Activated naive CD8-positive, alpha-beta T cell treated with anti-CD3 and anti-CD28 coated beads, Interleukin-2, amount 10 ng/mL, durations not matched to agents 7 days and 5 days (primary cell): ENCODE measurements at regions not wholly inside any gene's neighbourhood (a gene's known extent, or its start where the extent isn't known, plus 50 kb on each side); places are given as distances from the start of the nearest gene placed in this dataset.

Experiments
- ATAC-seq: fragments of 150-1000 bp; cut with Tn5 transposase; one replicate; pipeline ENCODE4 v1.10.0; 2021; ENCODE audit warnings: low read depth, moderate library complexity
- POLR2A ChIA-PET: fragments of 350-600 bp; sonication (Branson Sonifier 250); formaldehyde crosslinking; loops from one replicate; lab custom pipeline; 2021; ENCODE audit warnings: antibody characterized with exemption; lab: Charles Lee
- DNase-seq: peaks from one replicate; pipeline ENCODE4 v3.0.0; 2021
- H3K27ac Mint-ChIP-seq: one replicate; pipeline ENCODE4 v1.8.0; 2022; ENCODE audit warnings: mild to moderate bottlenecking, mixed read lengths
- H3K27me3 Mint-ChIP-seq: one replicate; pipeline ENCODE4 v1.8.0; 2022; ENCODE audit warnings: mild to moderate bottlenecking, moderate library complexity, mixed read lengths
- H3K36me3 Mint-ChIP-seq: one replicate; pipeline ENCODE4 v1.8.0; 2021; ENCODE audit warnings: mild to moderate bottlenecking, mixed read lengths
- H3K4me1 Mint-ChIP-seq: one replicate; pipeline ENCODE4 v1.8.0; 2021; ENCODE audit warnings: mixed read lengths
- H3K4me3 Mint-ChIP-seq: one replicate; pipeline ENCODE4 v1.8.0; 2022; ENCODE audit warnings: mild to moderate bottlenecking, moderate library complexity, mixed read lengths
- H3K9me3 Mint-ChIP-seq: one replicate; pipeline ENCODE4 v1.8.0; 2021; ENCODE audit warnings: mixed read lengths

- H3K4me1 Mint-ChIP-seq = peaks cover 3% of the 10 kb centered on the region
- ATAC-seq (no peak), DNase-seq (no peak)
- peaks cover 6% of the 10 kb centered on the region for H3K9me3 Mint-ChIP-seq
- no peak overlapping the region for H3K27ac Mint-ChIP-seq
- H3K36me3 Mint-ChIP-seq = peaks cover 1% of the 10 kb centered on the region
- POLR2A ChIA-PET = no interaction called here
- H3K27me3 Mint-ChIP-seq = peaks cover 31% of the 10 kb centered on the region
- no peak overlapping the region for H3K4me3 Mint-ChIP-seq
Observed at GRCh38 chr12:75848431-75848925, 183.1 kb downstream of the PHLDA1 start.

GRCh38 chr12:75846102-75846501 is 185.5 kb downstream of the PHLDA1 start:
- Mint-ChIP-seq H3K4me1 (peaks cover 3% of the 10 kb centered on the region), H3K36me3 (peaks cover 1% of the 10 kb centered on the region), H3K27me3 (peaks cover 17% of the 10 kb centered on the region), H3K4me3 (no peak overlapping the region), H3K9me3 (peaks cover 6% of the 10 kb centered on the region), H3K27ac (no peak overlapping the region)
- ATAC-seq (no peak), DNase-seq (no peak)
- POLR2A ChIA-PET = no interaction called here

GRCh38 chr12:75844985-75845384 is 186.6 kb downstream of the PHLDA1 start:
- Mint-ChIP-seq H3K36me3 (peaks cover 1% of the 10 kb centered on the region), H3K27ac (no peak overlapping the region), H3K9me3 (peaks cover 10% of the 10 kb centered on the region), H3K4me1 (peaks cover 2% of the 10 kb centered on the region), H3K4me3 (no peak overlapping the region), H3K27me3 (peaks cover 13% of the 10 kb centered on the region)
- ATAC-seq (no peak), DNase-seq (no peak)
- POLR2A ChIA-PET = no interaction called here

- H3K27ac Mint-ChIP-seq = no peak overlapping the region
- POLR2A ChIA-PET = no interaction called here
- DNase-seq (no peak), ATAC-seq (no peak)
- peaks cover 1% of the 10 kb centered on the region for H3K36me3 Mint-ChIP-seq
- peaks cover 15% of the 10 kb centered on the region for H3K27me3 Mint-ChIP-seq
- no peak overlapping the region for H3K4me3 Mint-ChIP-seq
- H3K9me3 Mint-ChIP-seq = peaks cover 8% of the 10 kb centered on the region
- no peaks in the 10 kb centered on the region for H3K4me1 Mint-ChIP-seq
Observed at GRCh38 chr12:75844049-75844770, 187.4 kb downstream of the PHLDA1 start.

GRCh38 chr12:75842090-75842489 is 189.5 kb downstream of the PHLDA1 start:
- POLR2A ChIA-PET = no interaction called here
- peaks cover 17% of the 10 kb centered on the region for H3K27me3 Mint-ChIP-seq
- H3K4me3 Mint-ChIP-seq = no peak overlapping the region
- peaks cover 8% of the 10 kb centered on the region for H3K9me3 Mint-ChIP-seq
- DNase-seq (no peak), ATAC-seq (no peak)
- H3K4me1 Mint-ChIP-seq = no peaks in the 10 kb centered on the region
- H3K36me3 Mint-ChIP-seq = peaks cover 1% of the 10 kb centered on the region
- H3K27ac Mint-ChIP-seq = no peak overlapping the region

- Mint-ChIP-seq H3K4me1 (no peaks in the 10 kb centered on the region), H3K4me3 (no peak overlapping the region), H3K9me3 (peaks cover 4% of the 10 kb centered on the region), H3K27ac (no peak overlapping the region), H3K27me3 (peaks cover 17% of the 10 kb centered on the region), H3K36me3 (no peaks in the 10 kb centered on the region)
- ATAC-seq = no peak
- no peak for DNase-seq
- POLR2A ChIA-PET = no interaction called here
Observed at GRCh38 chr12:75840994-75841355, 190.6 kb downstream of the PHLDA1 start.

GRCh38 chr12:75838309-75838708 is 193.3 kb downstream of the PHLDA1 start:
- Mint-ChIP-seq H3K36me3 (no peaks in the 10 kb centered on the region), H3K4me3 (no peak overlapping the region), H3K27ac (no peak overlapping the region), H3K9me3 (peaks cover 6% of the 10 kb centered on the region), H3K4me1 (no peaks in the 10 kb centered on the region), H3K27me3 (peaks cover 11% of the 10 kb centered on the region)
- no peak for ATAC-seq
- no peak for DNase-seq
- POLR2A ChIA-PET = no interaction called here

GRCh38 chr12:75837700-75838099 is 193.9 kb downstream of the PHLDA1 start:
- no peak overlapping the region for H3K27ac Mint-ChIP-seq
- H3K4me3 Mint-ChIP-seq = no peak overlapping the region
- H3K4me1 Mint-ChIP-seq = no peaks in the 10 kb centered on the region
- DNase-seq (no peak), ATAC-seq (no peak)
- POLR2A ChIA-PET = no interaction called here
- peaks cover 15% of the 10 kb centered on the region for H3K27me3 Mint-ChIP-seq
- peaks cover 6% of the 10 kb centered on the region for H3K9me3 Mint-ChIP-seq
- no peaks in the 10 kb centered on the region for H3K36me3 Mint-ChIP-seq

- H3K36me3 Mint-ChIP-seq = no peaks in the 10 kb centered on the region
- peaks cover 13% of the 10 kb centered on the region for H3K27me3 Mint-ChIP-seq
- H3K4me1 Mint-ChIP-seq = no peaks in the 10 kb centered on the region
- H3K4me3 Mint-ChIP-seq = no peak overlapping the region
- DNase-seq (no peak), ATAC-seq (no peak)
- H3K27ac Mint-ChIP-seq = no peak overlapping the region
- peaks cover 6% of the 10 kb centered on the region for H3K9me3 Mint-ChIP-seq
- POLR2A ChIA-PET = no interaction called here
Observed at GRCh38 chr12:75836533-75836932, 195.0 kb downstream of the PHLDA1 start.

GRCh38 chr12:75834591-75834990 is 197.0 kb downstream of the PHLDA1 start:
- DNase-seq = no peak

GRCh38 chr12:75833268-75833667 is 198.3 kb downstream of the PHLDA1 start:
- no peak for ATAC-seq
- POLR2A ChIA-PET = no interaction called here
- Mint-ChIP-seq H3K9me3 (peaks cover 2% of the 10 kb centered on the region), H3K36me3 (no peaks in the 10 kb centered on the region), H3K27me3 (peaks cover 8% of the 10 kb centered on the region), H3K4me3 (no peak overlapping the region), H3K27ac (no peak overlapping the region), H3K4me1 (no peaks in the 10 kb centered on the region)
- no peak for DNase-seq

More at GRCh38 chr12:75834591-75834990, 197.0 kb downstream of the PHLDA1 start:
- POLR2A ChIA-PET = interaction anchor here (0.7 kb wide), 1 partner anchor 45 kb away, joined by 8 read pairs; no protein-coding TSS in a partner anchor
- Mint-ChIP-seq H3K36me3 (no peaks in the 10 kb centered on the region), H3K4me1 (no peaks in the 10 kb centered on the region), H3K27ac (no peak overlapping the region), H3K27me3 (peaks cover 8% of the 10 kb centered on the region), H3K4me3 (no peak overlapping the region), H3K9me3 (peaks cover 2% of the 10 kb centered on the region)
- no peak for ATAC-seq

- Mint-ChIP-seq H3K9me3 (peaks cover 4% of the 10 kb centered on the region), H3K36me3 (no peaks in the 10 kb centered on the region), H3K27ac (no peak overlapping the region), H3K4me3 (no peak overlapping the region), H3K4me1 (no peaks in the 10 kb centered on the region), H3K27me3 (peaks cover 8% of the 10 kb centered on the region)
- ATAC-seq (no peak), DNase-seq (no peak)
- POLR2A ChIA-PET = no interaction called here
Observed at GRCh38 chr12:75831402-75831801, 200.2 kb downstream of the PHLDA1 start.

- Mint-ChIP-seq H3K4me3 (no peak overlapping the region), H3K9me3 (peaks cover 2% of the 10 kb centered on the region), H3K27me3 (peaks cover 16% of the 10 kb centered on the region), H3K27ac (no peak overlapping the region), H3K36me3 (no peaks in the 10 kb centered on the region), H3K4me1 (no peaks in the 10 kb centered on the region)
- no peak for DNase-seq
- POLR2A ChIA-PET = no interaction called here
- ATAC-seq = no peak
Observed at GRCh38 chr12:75827061-75827460, 204.5 kb downstream of the PHLDA1 start.

- Mint-ChIP-seq H3K27ac (no peak overlapping the region), H3K9me3 (peaks cover 2% of the 10 kb centered on the region), H3K27me3 (peaks cover 16% of the 10 kb centered on the region), H3K4me1 (no peaks in the 10 kb centered on the region), H3K4me3 (no peak overlapping the region), H3K36me3 (no peaks in the 10 kb centered on the region)
- no peak for DNase-seq
- POLR2A ChIA-PET = no interaction called here
- ATAC-seq = no peak
Observed at GRCh38 chr12:75825686-75826085, 205.9 kb downstream of the PHLDA1 start.
